ENCODE measurements at regions not wholly inside any gene's neighbourhood (a gene's known extent, or its start where the extent isn't known, plus 50 kb on each side); places are given as distances from the start of the nearest gene placed in this dataset.
"Not testable (repeated sequence)": the region's sequence is repeated elsewhere in the genome, so short reads cannot be mapped to it uniquely, and the experiment has no call there.

- DNase-seq (ENCODE audit: low read depth in 3 of 3): no peak
Observed at GRCh38 chr4:114249561-114249960, 270.1 kb upstream of the ARSJ start.

- no peak for DNase-seq (ENCODE audit: low read depth in 3 of 3)
Observed at GRCh38 chr4:114249976-114250375, 270.5 kb upstream of the ARSJ start.

- no peak for DNase-seq (ENCODE audit: low read depth in 3 of 3)
Observed at GRCh38 chr4:114250439-114250891, 271.0 kb upstream of the ARSJ start.

GRCh38 chr4:114251020-114251419 lies 271.6 kb upstream of the ARSJ start:
- no peak for DNase-seq (ENCODE audit: low read depth in 3 of 3)

- no peak for DNase-seq (ENCODE audit: low read depth in 3 of 3)
Observed at GRCh38 chr4:114252499-114252898, 273.1 kb upstream of the ARSJ start.

- DNase-seq (ENCODE audit: low read depth in 3 of 3): no peak
Observed at GRCh38 chr4:114257501-114257900, 278.1 kb upstream of the ARSJ start.

- DNase-seq (ENCODE audit: low read depth in 3 of 3): not testable (repeated sequence)
Observed at GRCh38 chr4:114262421-114262820, 283.0 kb upstream of the ARSJ start.

GRCh38 chr4:114263233-114263632 lies 283.8 kb upstream of the ARSJ start:
- no peak for DNase-seq (ENCODE audit: low read depth in 3 of 3)

- DNase-seq (ENCODE audit: low read depth in 3 of 3): no peak
Observed at GRCh38 chr4:114264452-114264851, 285.0 kb upstream of the ARSJ start.

- DNase-seq (ENCODE audit: low read depth in 3 of 3): no peak
Observed at GRCh38 chr4:114264877-114265291, 285.4 kb upstream of the ARSJ start.

- DNase-seq (ENCODE audit: low read depth in 3 of 3): no peak
Observed at GRCh38 chr4:114265342-114265741, 285.9 kb upstream of the ARSJ start.

- DNase-seq (ENCODE audit: low read depth in 3 of 3): no peak
Observed at GRCh38 chr4:114267976-114268375, 288.5 kb upstream of the ARSJ start.

GRCh38 chr4:114271031-114271430 lies 291.6 kb upstream of the ARSJ start:
- no peak for DNase-seq (ENCODE audit: low read depth in 3 of 3)

- no peak for DNase-seq (ENCODE audit: low read depth in 3 of 3)
Observed at GRCh38 chr4:114272226-114272625, 292.8 kb upstream of the ARSJ start.

GRCh38 chr4:114273238-114273637 lies 293.8 kb upstream of the ARSJ start:
- no peak for DNase-seq (ENCODE audit: low read depth in 3 of 3)

- DNase-seq (ENCODE audit: low read depth in 3 of 3): no peak
Observed at GRCh38 chr4:114277690-114278089, 298.2 kb upstream of the ARSJ start.

GRCh38 chr4:114279066-114279465 lies 299.6 kb upstream of the ARSJ start:
- DNase-seq (ENCODE audit: low read depth in 3 of 3): no peak

- DNase-seq (ENCODE audit: low read depth in 3 of 3): no peak
Observed at GRCh38 chr4:114279711-114280110, 300.3 kb upstream of the ARSJ start.

- no peak for DNase-seq (ENCODE audit: low read depth in 3 of 3)
Observed at GRCh38 chr4:114280645-114281044, 301.2 kb upstream of the ARSJ start.

- DNase-seq (ENCODE audit: low read depth in 3 of 3): no peak
Observed at GRCh38 chr4:114281164-114281960, 301.9 kb upstream of the ARSJ start.

GRCh38 chr4:114282937-114283336 lies 303.5 kb upstream of the ARSJ start:
- DNase-seq (ENCODE audit: low read depth in 3 of 3): no peak

GRCh38 chr4:114284629-114285028 lies 305.2 kb upstream of the ARSJ start:
- DNase-seq (ENCODE audit: low read depth in 3 of 3): no peak

- no peak for DNase-seq (ENCODE audit: low read depth in 3 of 3)
Observed at GRCh38 chr4:114286262-114286810, 306.9 kb upstream of the ARSJ start.
